Tibial artery (tissue), 4 donors: ENCODE measurements at regions not wholly inside any gene's neighbourhood (a gene's known extent, or its start where the extent isn't known, plus 50 kb on each side); places are given as distances from the start of the nearest gene placed in this dataset.
"Not testable (repeated sequence)": the region's sequence is repeated elsewhere in the genome, so short reads cannot be mapped to it uniquely, and the experiment has no call there.

Experiments
- DNase-seq, 2 donors: peaks; one replicate each; pipeline ENCODE4 v3.0.0-alpha.2; 2019
- H3K27ac ChIP-seq, 2 donors: fragments of 200-600 bp; sonication (generic) in 1 of 2; 1 replicate in 1 of 2; 2 replicates in 1 of 2; pipeline ENCODE4 v1.5.1; 2018 to 2019; ENCODE audit warnings: mild to moderate bottlenecking in 1 of 2
- H3K27me3 ChIP-seq, 2 donors: fragments of 200-600 bp; sonication (generic) in 1 of 2; one replicate each; pipeline versions ENCODE4 v1.5.1 to v1.6.0; 2016 to 2019
- H3K36me3 ChIP-seq, 3 donors: fragments of 200-600 bp; sonication (generic) in 2 of 3; one replicate each; pipeline ENCODE4 v1.5.1; 2016 to 2019; ENCODE audit warnings: mild to moderate bottlenecking in 2 of 3
- H3K4me1 ChIP-seq, 4 donors: fragments of 200-600 bp; sonication (generic) in 2 of 4; 1 replicate in 3 of 4; 2 replicates in 1 of 4; pipeline ENCODE4 v1.5.1; 2016 to 2019
- H3K4me3 ChIP-seq, 2 donors: fragments of 200-600 bp; sonication (generic) in 1 of 2; 1 replicate in 1 of 2; 2 replicates in 1 of 2; pipeline ENCODE4 v1.5.1; 2018 to 2019; ENCODE audit warnings: mild to moderate bottlenecking in 2 of 2
- H3K9me3 ChIP-seq, 3 donors: fragments of 200-600 bp; sonication (generic) in 1 of 3; one replicate each; pipeline ENCODE4 v1.5.1; 2016 to 2019
- intact Hi-C: fragments of 100-400 bp; cut with DNase I; formaldehyde crosslinking; loops from one replicate; pipeline ENCODE4 v1.15.0; 2023; ENCODE audit warnings: low total_unique reads
- TF ChIP-seq, protein P1 (sequence below), 2 experiments: fragments of 200-600 bp in 1 of 2; fragments of 450-650 bp in 1 of 2; IDR thresholded peaks; one replicate each; pipeline ENCODE4 v1.5.1; 2017 to 2019; ENCODE audit warnings: antibody characterized with exemption in 2 of 2, mild to moderate bottlenecking in 1 of 2, moderate library complexity in 1 of 2

DNA sequence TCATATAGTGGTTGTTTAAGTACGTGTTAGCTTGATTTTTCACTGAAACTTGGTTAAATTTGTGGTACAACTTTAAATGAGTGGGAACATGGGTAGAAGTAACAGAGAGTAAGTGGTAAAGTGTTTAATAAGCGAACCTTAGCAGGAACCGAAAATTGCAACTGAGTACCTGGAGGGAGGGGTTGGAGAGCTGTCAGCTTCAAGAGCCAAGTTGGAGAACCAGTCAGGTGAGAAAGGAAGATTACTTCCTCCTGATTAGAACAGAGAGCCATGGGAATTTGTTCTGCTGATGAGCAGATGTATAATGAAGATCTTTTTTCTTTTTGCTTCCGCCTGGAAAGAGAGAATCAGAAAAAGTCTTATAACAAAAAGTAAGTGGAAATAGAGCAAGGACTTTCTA, 158.4 kb upstream of the CDH7 start:
- DNase-seq, result no peak
- no peak overlapping the region for H3K27ac ChIP-seq
- H3K4me3 ChIP-seq, result no peak overlapping the region
- H3K9me3 ChIP-seq, result no peaks in the 10 kb centered on the region
- H3K36me3 ChIP-seq, result no peaks in the 10 kb centered on the region
- no peaks in the 10 kb centered on the region for H3K27me3 ChIP-seq
- TF ChIP-seq, protein P1, sequence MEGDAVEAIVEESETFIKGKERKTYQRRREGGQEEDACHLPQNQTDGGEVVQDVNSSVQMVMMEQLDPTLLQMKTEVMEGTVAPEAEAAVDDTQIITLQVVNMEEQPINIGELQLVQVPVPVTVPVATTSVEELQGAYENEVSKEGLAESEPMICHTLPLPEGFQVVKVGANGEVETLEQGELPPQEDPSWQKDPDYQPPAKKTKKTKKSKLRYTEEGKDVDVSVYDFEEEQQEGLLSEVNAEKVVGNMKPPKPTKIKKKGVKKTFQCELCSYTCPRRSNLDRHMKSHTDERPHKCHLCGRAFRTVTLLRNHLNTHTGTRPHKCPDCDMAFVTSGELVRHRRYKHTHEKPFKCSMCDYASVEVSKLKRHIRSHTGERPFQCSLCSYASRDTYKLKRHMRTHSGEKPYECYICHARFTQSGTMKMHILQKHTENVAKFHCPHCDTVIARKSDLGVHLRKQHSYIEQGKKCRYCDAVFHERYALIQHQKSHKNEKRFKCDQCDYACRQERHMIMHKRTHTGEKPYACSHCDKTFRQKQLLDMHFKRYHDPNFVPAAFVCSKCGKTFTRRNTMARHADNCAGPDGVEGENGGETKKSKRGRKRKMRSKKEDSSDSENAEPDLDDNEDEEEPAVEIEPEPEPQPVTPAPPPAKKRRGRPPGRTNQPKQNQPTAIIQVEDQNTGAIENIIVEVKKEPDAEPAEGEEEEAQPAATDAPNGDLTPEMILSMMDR (IDR thresholded peaks at IDR 0.05), result no peak
- no peaks in the 10 kb centered on the region for H3K4me1 ChIP-seq
- intact Hi-C loops, result no loop called here

- Histone ChIP-seq H3K9me3 (no peaks in the 10 kb centered on the region), H3K27me3 (no peaks in the 10 kb centered on the region), H3K4me1 (no peaks in the 10 kb centered on the region), H3K4me3 (no peak overlapping the region), H3K36me3 (no peaks in the 10 kb centered on the region), H3K27ac (no peak overlapping the region)
- DNase-seq, result no peak
- intact Hi-C loops, result no loop called here
- TF ChIP-seq, protein P1 (IDR thresholded peaks at IDR 0.05), result no peak
Measured at GRCh38 chr18:65587491-65587890, 163.3 kb upstream of the CDH7 start.

GRCh38 chr18:65582094-65582493, 168.7 kb upstream of the CDH7 start:
- H3K9me3 ChIP-seq, H3K36me3 ChIP-seq, intact Hi-C loops, H3K4me1 ChIP-seq, H3K27ac ChIP-seq, DNase-seq, H3K27me3 ChIP-seq, H3K4me3 ChIP-seq: not testable (repeated sequence)

DNA sequence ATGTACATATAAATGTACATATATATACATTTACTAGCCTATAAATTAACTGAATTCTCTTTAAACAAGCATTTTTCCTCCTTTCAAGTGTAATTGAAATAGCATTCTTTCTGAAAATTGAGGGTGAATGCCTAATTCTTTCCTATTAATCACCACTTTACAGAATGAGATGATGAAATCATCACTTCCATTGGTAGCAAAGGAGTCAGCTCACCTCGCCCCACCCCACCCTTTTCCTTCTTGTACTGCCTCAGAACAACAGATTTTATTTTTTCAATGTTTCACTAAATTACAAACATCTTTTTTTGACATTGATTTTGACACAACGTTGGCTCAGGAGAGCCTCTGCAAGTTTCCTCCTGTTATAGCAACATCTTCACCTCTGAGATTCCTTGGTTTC, 181.9 kb upstream of the CDH7 start:
- DNase-seq, result no peak
- Histone ChIP-seq H3K9me3 (no peaks in the 10 kb centered on the region), H3K27me3 (no peaks in the 10 kb centered on the region), H3K4me3 (no peak overlapping the region), H3K36me3 (no peaks in the 10 kb centered on the region), H3K27ac (no peak overlapping the region), H3K4me1 (no peaks in the 10 kb centered on the region)
- intact Hi-C loops, result no loop called here
- TF ChIP-seq, protein P1 (IDR thresholded peaks at IDR 0.05), result no peak

DNA sequence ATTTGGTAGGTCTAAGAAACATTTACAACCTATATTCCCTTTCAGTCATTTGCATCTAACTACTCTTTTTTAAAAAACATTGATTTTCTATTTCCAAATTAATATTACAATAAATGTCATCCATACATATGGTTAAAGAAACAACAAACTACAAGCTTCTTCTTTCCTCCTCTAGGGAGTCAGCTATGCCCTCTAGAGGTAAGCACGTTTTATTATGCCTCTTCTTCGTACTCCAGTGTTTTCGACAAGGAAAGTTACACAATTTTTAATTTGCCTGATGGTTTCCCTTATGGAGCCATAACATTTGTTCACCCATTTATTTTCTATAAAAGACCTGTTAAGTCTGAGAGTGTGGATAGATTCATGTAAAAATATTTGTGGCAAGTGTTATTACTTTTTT, 183.4 kb upstream of the CDH7 start:
- no peaks in the 10 kb centered on the region for H3K9me3 ChIP-seq
- H3K4me1 ChIP-seq, result no peaks in the 10 kb centered on the region
- intact Hi-C loops, result no loop called here
- H3K27me3 ChIP-seq, result no peaks in the 10 kb centered on the region
- no peaks in the 10 kb centered on the region for H3K36me3 ChIP-seq
- H3K4me3 ChIP-seq, result no peak overlapping the region
- H3K27ac ChIP-seq, result no peak overlapping the region
- no peak for DNase-seq
- TF ChIP-seq, protein P1 (IDR thresholded peaks at IDR 0.05), result no peak

DNA sequence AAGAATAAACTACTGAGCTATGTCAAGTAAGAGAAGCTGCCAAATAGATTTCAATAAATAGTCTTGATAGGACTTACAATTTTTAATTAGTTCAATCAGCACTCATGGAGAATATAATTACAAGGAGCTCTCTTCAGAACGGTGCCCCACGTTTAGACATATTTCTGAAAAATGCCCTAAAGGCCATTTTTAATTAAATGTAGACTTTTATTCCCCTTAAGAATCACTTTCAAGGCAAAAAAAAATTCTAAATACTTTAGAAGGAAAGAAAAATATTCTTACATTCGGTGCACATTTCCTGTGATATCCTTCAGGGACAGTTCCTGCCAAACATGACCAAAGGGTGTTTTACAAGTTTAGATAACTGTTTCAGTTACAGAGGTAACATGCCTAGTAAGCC, 202.5 kb upstream of the CDH7 start:
- no peaks in the 10 kb centered on the region for H3K9me3 ChIP-seq
- H3K4me3 ChIP-seq, result no peak overlapping the region
- H3K27ac ChIP-seq, result no peak overlapping the region
- H3K4me1 ChIP-seq, result no peaks in the 10 kb centered on the region
- intact Hi-C loops, result no loop called here
- H3K27me3 ChIP-seq, result no peaks in the 10 kb centered on the region
- no peaks in the 10 kb centered on the region for H3K36me3 ChIP-seq
- TF ChIP-seq, protein P1 (IDR thresholded peaks at IDR 0.05), result no peak
- DNase-seq, result no peak
